TTC549 (cell line): ENCODE measurements at regions not wholly inside any gene's neighbourhood (a gene's known extent, or its start where the extent isn't known, plus 50 kb on each side); places are given as distances from the start of the nearest gene placed in this dataset.
A peak's percentile ranks its signal among the peaks of the same experiment; 100 is the strongest.

Source experiments
- FAIRE-seq: peaks from 2 replicates; lab custom pipeline; 2012; peaks lifted over from hg19 to GRCh38; lab: Jason Lieb, UNC

DNA sequence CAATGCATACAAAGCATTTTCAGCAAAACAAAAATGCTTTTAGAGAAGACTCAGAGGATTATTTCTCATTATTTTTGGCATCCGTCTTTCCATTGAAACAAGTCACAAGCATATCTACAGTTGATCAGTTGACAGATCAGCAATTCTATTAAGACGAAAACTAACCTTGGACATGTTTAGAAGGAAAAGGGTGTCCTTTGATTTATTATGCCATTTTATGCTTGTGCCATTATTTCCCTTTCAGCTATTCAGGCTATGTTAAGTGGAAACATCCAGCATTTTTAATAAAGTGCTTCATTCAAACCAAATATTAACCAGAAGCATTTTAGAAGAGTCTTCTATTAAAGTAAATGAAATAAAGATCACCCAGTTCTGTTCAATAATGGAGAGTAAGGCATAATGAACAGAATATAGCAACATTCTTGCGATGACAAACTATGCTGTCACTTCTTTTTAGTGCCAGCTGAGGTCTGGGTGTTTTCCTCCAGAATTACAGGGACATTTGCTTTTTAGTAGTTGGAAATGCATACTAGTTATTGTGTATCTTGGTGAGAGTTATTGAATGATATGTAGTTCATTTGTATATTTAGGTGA lies 481.4 kb downstream of the PLA2G4A start:
- no peak for FAIRE-seq

DNA sequence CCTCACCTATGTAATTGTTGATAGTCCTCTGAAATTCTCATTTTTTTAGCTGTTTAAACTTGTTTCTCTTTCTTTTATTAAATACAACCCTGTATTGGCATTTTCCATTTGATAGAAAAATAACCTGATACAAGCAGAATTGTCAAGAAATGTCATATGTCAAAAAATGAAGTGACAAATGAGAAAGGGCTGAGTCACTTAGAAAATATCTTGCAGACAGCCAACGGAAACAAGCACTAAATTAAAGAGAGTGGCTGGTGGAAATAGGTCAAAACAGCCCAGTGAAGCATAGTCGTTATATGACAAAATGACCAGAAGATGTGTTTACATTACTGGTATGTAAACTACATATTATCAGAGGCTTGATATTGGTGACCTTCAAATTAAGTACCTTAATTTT lies 484.4 kb downstream of the PLA2G4A start:
- FAIRE-seq: no peak

DNA sequence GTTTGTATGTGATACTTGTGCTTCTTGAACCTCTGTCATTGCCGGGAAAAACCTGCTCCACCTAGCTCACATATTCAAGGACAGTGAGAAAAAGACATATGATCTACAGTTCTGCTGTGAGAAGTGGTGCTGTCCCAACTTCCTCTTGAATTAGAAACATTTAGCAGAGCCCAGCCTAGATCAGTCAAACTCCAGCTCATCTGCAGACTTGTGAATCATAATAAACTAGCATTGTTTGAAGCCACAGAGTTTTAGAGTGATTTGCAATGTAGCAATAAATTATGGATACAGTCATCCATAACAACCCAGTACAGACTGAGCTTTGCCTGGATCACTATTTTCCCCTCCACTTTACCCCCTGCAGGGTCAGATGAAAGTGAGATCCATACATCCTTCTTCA lies 497.8 kb downstream of the PLA2G4A start:
- no peak for FAIRE-seq

DNA sequence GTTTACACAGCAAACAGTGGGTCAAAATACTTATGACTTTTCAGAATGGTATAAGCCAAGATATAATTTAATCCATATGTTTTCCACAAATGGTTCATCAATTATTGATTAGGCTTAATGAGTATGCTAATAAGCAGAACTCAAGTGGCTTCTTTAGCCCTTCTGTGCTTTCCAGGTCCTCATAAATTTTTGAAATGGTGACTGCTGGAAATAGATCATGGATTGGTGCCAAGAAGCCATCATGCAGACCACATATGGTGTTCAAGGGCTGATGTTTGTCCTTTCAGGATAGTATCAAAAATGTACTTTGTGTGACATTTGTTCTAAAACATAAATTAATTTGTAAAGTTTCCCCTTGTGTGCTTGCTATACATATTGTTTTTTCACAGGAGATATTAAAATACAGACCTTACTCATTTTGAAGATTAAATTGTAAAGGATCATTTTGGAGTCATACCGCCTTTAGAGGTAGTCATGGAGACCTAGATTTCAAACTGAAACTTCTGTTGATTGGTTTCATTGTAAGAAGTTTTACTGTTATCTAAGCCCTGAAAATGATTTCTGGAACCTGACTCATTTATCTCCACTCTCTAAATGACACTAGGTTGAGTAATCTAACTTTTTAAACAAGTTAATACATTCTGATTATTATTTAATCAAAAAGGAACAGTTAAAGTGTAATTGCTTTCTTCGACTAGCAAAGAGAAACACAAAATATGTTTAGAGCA lies 507.9 kb downstream of the PLA2G4A start:
- FAIRE-seq: no peak

DNA sequence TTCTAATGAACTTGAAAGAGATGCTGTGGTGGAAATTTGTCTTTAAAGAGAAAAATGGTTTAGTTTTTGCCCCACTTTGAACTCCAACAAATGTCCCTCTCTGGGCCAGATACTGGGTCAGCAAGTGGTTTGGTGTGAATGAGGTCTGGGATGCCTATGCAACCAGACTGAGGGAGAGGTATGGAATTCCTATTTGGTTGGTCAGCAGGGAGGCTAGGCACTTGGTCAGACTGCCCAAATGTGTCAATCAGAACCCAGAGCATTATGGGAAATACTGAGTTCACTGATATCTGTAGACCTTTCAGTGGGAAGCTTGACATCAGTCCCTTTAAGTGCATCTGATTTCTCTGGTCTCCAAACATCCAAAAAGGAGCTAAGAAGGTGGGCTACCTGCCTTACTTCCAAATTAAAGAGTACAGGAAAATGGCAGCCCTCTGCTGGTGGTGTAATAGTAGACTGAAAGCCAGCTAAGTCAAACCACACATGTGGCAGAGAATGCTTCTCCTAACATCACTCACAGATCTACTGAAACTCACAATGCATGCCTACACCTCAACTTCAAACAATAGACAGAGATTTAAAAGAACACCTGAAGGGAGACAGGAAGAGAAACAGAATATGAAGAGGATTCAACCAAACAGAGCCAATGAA lies 510.1 kb downstream of the PLA2G4A start:
- FAIRE-seq: no peak

DNA sequence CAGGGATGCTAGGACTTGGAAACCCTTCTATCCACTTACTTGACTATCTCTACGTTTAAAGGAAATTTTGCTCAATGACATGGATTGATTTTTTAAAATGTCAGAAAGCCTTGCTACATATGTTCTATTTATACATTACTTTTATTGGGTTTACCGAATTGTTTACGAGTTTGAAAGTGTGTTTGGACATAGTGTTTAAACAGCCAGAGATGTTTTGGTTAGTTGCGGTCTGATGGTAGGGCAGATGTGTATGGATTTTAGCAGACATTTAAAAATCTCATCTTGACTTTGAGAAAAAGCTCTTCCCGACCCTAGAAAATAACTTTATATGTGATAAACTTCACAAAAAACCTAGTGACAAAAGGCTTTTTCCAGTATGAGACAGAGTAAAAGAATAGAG lies 513.7 kb downstream of the PLA2G4A start:
- FAIRE-seq: peak; percentile 3

DNA sequence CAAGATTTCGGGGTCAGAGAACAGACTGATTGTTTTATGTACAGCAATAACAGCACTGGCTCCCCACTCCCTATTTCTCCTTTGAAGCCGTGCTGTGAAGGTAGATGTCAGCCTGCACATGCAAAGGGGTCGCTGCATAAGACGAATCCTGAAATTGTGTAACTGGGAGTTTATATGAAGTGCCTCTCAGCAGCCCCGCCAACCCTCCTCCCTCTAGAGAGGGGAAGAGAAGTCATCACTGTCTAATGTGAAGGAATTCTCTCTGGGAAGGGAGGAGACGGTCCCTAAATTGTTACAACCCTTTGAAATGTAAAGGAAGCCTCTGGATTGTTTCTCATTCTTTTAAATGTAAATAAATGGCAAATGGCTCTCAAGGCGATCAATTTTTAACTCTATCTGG lies 545.3 kb downstream of the PLA2G4A start:
- no peak for FAIRE-seq

DNA sequence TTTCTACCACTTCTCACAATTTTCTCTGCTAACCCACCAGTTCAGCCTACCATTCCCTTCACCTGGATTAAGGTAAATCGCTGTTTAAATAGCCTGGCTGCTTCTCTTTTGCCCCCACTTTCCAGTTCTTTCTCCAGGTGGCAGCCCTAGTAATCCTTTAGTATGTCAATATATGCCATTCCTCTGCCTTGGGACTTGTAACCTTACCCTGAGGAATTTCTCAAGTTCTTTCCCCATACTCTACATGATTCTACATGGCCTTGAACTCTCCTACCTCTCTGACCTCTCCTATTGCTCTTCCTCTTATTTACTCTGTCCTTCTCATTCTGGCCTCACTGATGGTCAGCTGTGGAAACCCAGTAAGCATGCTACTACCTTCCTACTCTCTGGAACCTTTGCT lies 546.0 kb downstream of the PLA2G4A start:
- FAIRE-seq: peak; percentile 26

DNA sequence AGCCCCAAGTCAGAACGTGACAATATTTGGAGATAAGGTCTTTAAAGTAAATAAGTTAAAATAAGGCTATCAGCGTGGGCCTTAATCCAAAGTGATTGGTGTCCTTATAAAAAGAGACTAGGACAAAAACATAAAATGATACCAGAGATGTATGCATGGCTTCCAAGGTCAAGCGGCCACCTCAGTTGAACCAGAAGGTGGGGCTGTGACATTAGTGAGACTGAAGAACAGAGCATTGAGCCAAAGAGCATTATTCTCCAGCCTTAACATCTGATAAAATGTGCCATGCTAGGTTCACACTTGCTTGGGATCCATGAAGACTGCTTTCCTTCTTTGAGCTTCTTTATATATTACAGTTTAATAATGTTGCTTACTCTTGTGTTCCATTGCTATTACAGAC lies 554.6 kb downstream of the PLA2G4A start:
- peak; percentile 46 for FAIRE-seq

DNA sequence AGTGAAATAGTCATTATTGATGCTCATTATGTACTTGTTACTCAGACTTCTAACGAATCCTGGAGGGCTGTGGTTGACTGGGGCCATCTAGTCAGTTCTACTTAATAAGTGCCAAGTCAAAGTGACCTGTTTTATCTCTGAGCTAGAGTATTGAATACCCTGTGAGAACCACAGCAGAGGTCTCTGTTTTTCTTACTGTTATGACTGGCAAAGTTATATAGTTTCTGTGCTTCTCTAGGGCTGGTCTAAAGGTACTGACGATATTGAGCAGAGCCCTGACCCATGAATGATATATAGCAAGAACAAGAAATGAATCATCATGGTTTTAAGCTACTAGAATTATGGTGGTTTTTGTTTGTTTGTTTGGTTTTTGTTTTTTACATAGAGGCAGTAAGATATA lies 555.8 kb downstream of the PLA2G4A start:
- no peak for FAIRE-seq

DNA sequence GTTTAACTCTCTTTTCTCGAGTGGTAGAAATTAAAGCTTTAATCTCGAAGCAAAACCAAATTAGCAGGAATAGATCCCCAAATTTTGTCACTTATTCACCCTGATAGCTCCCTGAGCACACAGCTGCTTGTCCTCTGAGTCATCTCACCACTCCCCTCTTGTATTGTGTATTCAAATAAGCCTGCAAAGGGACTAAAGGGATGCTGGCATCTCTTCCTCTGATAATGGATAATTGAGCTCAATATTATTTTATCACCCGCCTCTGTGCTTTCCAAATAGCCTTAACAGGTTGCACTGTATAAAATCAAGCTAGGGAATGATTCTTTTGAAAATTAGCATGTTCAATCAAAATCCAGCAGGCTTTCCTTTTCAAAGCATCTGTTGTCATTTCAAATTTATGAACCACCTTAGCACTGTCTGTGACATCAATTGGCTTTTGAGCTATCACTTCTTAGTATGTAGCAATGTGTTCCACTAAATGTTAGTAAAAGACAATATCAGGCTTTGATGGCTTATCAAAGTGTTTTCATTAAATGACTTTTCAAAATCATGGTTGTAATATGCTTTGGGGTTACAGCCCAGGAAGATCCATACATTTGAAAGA lies 561.6 kb downstream of the PLA2G4A start:
- FAIRE-seq: peak; percentile 75

DNA sequence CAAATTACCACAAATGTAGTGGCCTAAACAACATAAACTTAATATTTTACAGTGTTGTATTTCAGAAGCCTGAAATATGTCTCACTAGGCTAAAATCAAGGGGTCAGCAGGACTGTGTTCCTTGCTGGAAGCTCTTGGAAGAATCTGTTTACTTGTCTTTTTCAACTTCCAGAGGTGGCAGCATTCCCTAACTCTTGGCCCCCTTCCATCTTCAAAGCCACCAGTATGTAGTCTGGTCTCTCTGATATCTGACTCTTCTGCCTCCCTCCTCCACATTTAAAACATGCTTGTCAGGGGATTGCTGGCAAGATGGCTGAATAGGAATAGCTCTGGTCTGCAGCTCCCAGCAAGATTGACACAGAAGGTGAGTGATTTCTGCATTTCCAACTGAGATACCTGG lies 567.5 kb downstream of the PLA2G4A start:
- FAIRE-seq: no peak

DNA sequence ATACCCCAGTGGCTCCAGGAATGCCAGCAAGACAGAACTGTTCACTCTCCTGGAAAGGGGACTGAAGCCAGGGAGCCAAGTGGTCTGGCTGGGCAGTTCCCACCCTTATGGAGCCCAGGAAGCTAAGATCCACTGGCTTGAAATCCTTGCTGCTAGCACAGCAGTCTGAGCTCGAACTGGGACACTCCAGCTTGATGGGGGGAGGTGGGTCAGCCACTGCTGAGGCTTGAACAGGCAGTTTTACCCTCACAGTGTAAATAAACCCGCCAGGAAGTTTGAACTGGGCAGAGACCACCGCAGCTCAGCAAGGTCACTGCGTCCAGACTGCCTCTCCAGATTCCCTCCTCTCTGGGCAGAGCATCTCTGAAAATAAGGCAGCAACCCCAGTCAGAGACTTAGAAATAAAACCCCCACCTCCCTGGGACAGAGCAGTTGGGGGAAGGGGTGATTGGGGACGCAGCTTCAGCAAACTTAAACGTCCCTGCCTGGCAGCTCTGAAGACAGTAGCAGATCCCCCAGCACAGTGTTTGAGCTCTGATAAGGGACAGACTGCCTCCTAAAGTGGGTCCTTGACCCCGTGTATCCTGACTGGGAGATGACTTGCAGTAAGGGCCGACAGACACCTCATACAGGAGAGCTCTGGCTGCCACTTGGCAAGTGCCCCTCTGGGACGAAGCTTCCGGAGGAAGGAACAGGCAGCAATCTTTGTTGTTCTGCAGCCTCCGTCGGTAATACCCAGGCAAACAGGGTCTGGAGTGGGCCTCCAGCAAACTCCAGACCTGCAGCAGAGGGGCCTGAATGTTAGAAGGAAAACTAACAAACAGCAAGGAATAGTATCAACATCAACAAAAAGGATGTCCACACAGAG lies 568.4 kb downstream of the PLA2G4A start:
- FAIRE-seq: no peak

DNA sequence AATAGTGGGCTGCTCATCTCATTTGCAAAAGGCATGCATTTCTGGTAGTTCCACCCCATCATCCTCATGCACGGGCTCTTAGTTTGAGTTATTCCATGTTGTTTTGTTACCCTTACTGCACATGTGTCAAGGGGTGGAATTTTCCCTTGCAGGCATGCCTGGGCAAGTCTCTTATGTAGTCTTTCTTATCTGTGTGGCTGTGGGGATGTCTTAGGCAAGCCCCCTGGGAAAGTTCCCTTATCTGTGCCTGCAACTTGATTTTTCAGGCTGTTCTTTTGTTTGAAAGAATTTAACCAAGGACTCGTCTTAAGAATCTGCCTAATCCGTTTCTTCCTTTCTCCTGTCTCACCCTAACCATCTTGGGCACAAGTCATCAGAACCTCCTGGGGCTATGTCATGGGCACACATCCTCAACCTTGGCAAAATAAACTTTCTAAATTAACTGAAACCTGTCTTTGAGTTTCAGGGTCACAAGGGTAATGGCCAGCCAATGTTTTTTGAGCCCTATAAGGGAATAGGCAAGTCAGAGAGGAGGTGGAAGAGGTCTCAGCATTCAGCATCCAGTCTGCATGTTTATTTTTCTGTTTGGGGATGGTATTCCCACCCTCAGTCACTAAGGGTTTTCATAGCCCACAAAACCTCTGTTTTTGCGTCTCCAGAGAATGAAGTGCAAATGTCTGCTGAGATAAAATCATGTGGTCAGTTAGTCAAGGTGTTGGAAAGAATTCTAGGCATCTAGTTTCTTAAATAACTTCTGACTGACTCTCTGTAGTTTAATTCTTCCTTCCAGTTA lies 579.7 kb downstream of the PLA2G4A start:
- FAIRE-seq: peak; percentile 99

DNA sequence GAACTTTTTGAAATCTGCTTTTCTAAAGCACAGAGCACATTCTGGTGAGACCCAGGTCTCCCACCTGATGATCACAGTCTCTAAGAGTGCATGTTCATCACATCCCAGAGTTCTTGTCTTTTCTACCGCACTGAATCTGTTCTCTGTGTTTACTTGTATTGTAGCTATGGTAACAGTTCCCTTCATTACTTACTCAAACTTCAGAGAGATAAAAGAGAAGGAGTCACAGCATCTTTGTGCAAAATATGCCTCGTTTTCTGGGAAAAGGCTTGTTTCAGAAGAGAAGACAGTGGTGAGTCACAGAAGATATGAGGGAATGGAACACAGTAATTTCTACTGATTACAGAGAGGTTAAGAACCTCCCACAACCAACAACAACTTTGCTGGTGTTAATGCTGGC lies 580.6 kb downstream of the PLA2G4A start:
- FAIRE-seq: no peak

DNA sequence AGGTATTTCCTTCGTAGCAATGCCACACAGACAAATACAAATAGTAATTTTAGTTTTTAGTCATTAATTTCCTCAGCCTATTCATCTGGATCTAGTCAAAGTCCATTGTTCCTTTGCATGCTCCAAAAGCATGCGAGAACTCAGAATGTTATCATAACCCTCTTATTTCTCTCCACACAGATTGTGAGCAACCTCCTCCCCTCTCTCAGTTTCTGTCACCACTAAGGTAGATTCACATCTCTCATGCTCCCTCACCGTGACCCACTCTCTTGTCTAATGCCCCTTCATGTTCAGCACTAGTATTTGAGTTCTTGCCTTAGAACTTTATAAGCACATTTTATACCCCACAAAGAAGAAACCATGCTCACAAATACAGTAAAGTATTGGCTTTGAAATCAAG lies 582.4 kb downstream of the PLA2G4A start:
- no peak for FAIRE-seq

DNA sequence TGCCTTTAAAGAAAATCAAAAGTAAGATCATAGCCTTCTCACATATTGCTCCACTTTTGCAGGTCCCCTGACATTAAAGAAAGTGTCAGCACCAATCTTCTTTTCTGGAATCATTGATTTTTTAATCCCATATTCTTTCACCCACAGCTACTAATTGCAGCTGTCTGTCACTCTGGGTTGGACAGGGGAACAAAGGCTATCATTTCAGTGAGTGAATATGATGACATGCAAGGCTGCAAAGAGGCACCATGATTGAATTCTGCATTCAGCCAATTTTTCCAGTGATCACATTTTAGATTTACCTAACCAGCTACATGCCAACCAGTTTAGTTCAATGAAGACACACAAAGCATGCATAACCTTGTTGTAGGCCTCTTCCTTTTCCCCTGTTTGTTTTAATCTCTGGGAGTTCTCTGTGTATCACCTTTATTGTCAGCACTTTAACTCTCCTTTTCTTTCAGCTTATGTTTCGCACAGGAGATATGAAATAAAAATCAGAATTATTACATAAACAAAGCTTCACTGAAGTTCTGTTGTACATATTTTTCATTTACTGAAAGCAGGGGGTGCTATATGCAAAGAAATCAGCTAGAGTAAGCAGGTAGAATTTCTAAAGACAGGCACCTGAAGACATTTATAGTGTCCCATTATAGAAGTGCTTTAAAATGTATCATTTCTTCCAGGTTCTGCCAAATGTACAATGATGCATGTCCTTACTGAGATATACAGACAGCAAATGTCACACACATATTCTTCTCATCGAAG lies 584.8 kb downstream of the PLA2G4A start:
- FAIRE-seq: peak; percentile 91

DNA sequence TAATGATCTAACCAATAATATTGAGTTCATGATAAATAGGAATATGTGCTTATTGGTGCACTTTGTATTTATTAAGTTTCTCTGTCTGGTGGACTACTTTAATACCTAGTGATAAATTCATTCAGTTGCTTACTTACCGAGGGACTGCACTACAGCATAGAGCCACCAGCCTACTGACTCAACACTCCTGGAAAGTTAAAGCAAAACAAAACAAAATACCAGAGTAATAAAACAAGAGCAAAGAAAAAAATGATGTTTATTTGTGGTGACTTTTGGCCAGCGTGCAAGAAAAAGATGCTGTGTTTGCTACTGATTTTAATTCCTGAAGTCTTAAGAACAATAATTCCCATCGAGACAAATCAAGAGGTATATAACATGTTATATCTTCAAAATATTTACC lies 586.3 kb downstream of the PLA2G4A start:
- no peak for FAIRE-seq

DNA sequence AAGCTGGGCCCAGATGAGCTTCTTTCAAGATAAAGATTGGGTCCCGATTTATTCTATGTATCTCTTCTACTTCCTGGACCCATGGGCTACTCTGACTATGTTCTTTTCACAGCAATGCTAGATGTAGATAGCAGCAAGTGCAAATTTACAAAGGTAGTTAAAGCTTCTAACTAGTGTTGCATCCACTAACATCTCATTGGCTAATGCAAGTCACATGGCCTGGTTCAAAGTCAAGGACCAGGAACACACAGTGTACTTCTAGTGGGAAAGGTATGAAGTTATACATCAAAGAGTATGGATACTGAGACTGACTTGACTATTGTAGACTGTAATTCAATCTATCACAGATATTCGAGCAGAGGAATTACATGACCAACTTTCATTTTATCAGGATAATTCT lies 588.8 kb downstream of the PLA2G4A start:
- FAIRE-seq: no peak

DNA sequence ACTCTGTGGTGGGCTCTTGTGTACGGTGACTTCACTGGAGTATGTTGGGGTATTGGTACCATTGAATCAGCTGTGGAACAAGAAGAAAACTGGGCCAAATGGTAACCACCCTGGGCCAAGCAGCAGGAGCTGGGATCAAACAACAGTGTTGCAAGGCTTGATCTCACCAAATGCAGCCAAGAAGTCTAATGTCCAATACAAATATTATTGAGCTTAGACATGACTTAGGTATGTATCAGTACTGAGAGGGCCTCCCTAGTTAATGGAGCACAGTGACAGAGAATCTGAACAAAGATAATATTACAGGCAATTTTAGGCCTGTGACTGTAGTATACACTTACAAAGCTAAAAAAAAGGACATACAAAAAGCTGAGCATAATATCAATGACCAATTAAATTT lies 604.8 kb downstream of the PLA2G4A start:
- no peak for FAIRE-seq

DNA sequence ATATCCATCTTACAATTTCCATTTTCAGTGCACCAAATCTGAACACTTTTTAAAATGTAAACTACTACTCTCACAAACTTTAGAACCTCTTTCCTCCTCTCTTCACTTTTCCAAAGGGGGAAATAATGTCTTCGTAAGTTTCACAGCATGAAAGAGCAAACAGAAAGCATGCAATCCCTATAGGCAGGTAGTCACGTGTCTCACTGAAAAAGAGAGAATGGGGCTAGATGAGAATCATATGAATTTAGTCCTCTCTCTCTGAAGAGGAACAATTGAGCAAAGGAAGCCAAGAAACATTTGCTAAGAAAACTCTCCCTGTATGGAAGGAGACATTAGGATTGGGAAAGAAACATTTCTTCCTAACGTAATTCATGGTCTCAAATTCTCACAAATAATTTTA lies 613.9 kb downstream of the PLA2G4A start:
- FAIRE-seq: no peak
